Panc1 (cell line): ENCODE measurements at regions not wholly inside any gene's neighbourhood (a gene's known extent, or its start where the extent isn't known, plus 50 kb on each side); places are given as distances from the start of the nearest gene placed in this dataset.

Experiments
- ATAC-seq: fragments of 200-7000 bp; cut with Tn5 transposase; 2 replicates; pipeline ENCODE4 v1.9.1; 2020; ENCODE audit warnings: mild to moderate bottlenecking, moderate library complexity
- BruUV-seq: library from RNA; stranded (reverse); fragments of 400-500 nt; replicated peaks from 2 replicates; lab custom pipeline; 2021; lab: Mats Ljungman, UMichigan
- CTCF ChIA-PET: fragments of 300-600 bp; sonication (Branson Sonifier 250); formaldehyde crosslinking; loops from one replicate; lab custom pipeline; 2022; ENCODE audit warnings: antibody characterized with exemption; lab: Charles Lee
- POLR2A ChIA-PET: fragments of 300-600 bp; sonication (Branson Sonifier 250); formaldehyde crosslinking; loops from one replicate; lab custom pipeline; 2022; ENCODE audit warnings: antibody characterized with exemption; lab: Charles Lee
- DNase-seq: peaks from one replicate; pipeline ENCODE4 v3.0.0-alpha.2; 2010; ENCODE audit warnings: low read depth, low spot score
- H3K27ac ChIP-seq: 2 replicates; pipeline ENCODE4 v1.5.1; 2011; ENCODE audit warnings: mild to moderate bottlenecking, low read length, inconsistent platforms
- H3K27me3 ChIP-seq: fragments of 200-500 bp; sonication (Bioruptor generic); 2 replicates; pipeline ENCODE4 v1.6.0; 2014; ENCODE audit warnings: low read length, inconsistent platforms; ENCODE audit not compliant: control insufficient read depth, insufficient read depth
- H3K36me3 ChIP-seq: fragments of 200-500 bp; sonication (Bioruptor generic); 2 replicates; pipeline ENCODE4 v1.5.1; 2014; ENCODE audit warnings: inconsistent platforms, mild to moderate bottlenecking, low read length, moderate library complexity; ENCODE audit not compliant: control insufficient read depth, insufficient read depth
- H3K4me1 ChIP-seq: 2 replicates; pipeline ENCODE4 v1.5.1; 2011; ENCODE audit warnings: inconsistent platforms, mild to moderate bottlenecking, low read length, moderate library complexity; ENCODE audit not compliant: control insufficient read depth, insufficient read depth
- H3K4me3 ChIP-seq, 2 experiments: 2 replicates each; pipeline ENCODE4 v1.5.1; 2011 to 2012; ENCODE audit warnings: low read depth in 2 of 2, low read length in 2 of 2, mild to moderate bottlenecking in 2 of 2, inconsistent platforms in 1 of 2, moderate library complexity in 1 of 2
- H3K9me3 ChIP-seq: fragments of 200-500 bp; sonication (Bioruptor generic); 2 replicates; pipeline ENCODE4 v1.5.1; 2014; ENCODE audit warnings: low read depth, mild to moderate bottlenecking, inconsistent platforms, low read length, moderate library complexity; ENCODE audit not compliant: control insufficient read depth, insufficient read depth
- CTCF ChIP-seq: fragments of 450-650 bp; IDR thresholded peaks from 2 replicates; pipeline ENCODE4 v1.5.1; 2017; ENCODE audit warnings: mild to moderate bottlenecking
- POLR2AphosphoS5 ChIP-seq: IDR thresholded peaks from 2 replicates; pipeline ENCODE4 v1.6.1; 2012; ENCODE audit warnings: mild to moderate bottlenecking, low read depth, low read length, moderate library complexity
- REST ChIP-seq, 2 experiments: IDR thresholded peaks; 2 replicates each; pipeline ENCODE4 v1.6.1; 2011 to 2012; ENCODE audit warnings: low read depth in 2 of 2, control low read depth in 1 of 2, low read length in 1 of 2, mild to moderate bottlenecking in 1 of 2, moderate library complexity in 1 of 2; ENCODE audit not compliant: insufficient read depth in 1 of 2
- SIN3A ChIP-seq: IDR thresholded peaks from 2 replicates; pipeline ENCODE4 v1.6.1; 2012; ENCODE audit warnings: low read depth, mild to moderate bottlenecking, low read length, moderate library complexity, borderline replicate concordance; ENCODE audit not compliant: insufficient read depth
- TCF7L2 ChIP-seq: IDR thresholded peaks from 2 replicates; pipeline ENCODE4 v1.6.1; 2011; ENCODE audit warnings: mild to moderate bottlenecking, low read depth, low read length, inconsistent platforms
- in situ Hi-C: cut with HindIII; loops from 2 replicates; pipeline ENCODE4 v1.10.0; 2016; ENCODE audit warnings: low sequenced_read_pairs, low pct_unique_long_range_greater_than_20kb
- intact Hi-C: fragments of 100-400 bp; cut with micrococcal nuclease; formaldehyde crosslinking; loops from one replicate; pipeline ENCODE4 v1.10.0; 2022; ENCODE audit not compliant: unreplicated experiment

- Histone ChIP-seq H3K9me3 (no peaks in the 10 kb centered on the region), H3K36me3 (no peaks in the 10 kb centered on the region), H3K4me1 (no peaks in the 10 kb centered on the region), H3K27me3 (no peaks in the 10 kb centered on the region), H3K27ac (no peak overlapping the region), H3K4me3 (no peak overlapping the region)
- no peak for DNase-seq
- CTCF ChIA-PET = no interaction called here
- no peak for ATAC-seq
- in situ Hi-C loops (no loop called here), intact Hi-C loops (no loop called here)
- POLR2A ChIA-PET = no interaction called here
- BruUV-seq = no TSS peak
- no peak for TF ChIP-seq POLR2AphosphoS5
- no peak for TF ChIP-seq TCF7L2
- TF ChIP-seq CTCF = no peak
- no peak for TF ChIP-seq REST (IDR thresholded peaks at IDR 0.05; ENCODE audit: insufficient read depth in 1 of 2, low read depth in 2 of 2, low read length in 1 of 2)
- TF ChIP-seq SIN3A = no peak
Observed at GRCh38 chr12:59858508-59859170, 262.8 kb downstream of the SLC16A7 start.

GRCh38 chr12:59859171-59859510 is 263.3 kb downstream of the SLC16A7 start:
- Histone ChIP-seq H3K36me3 (no peaks in the 10 kb centered on the region), H3K4me1 (no peaks in the 10 kb centered on the region), H3K4me3 (no peak overlapping the region), H3K27ac (no peak overlapping the region), H3K27me3 (no peaks in the 10 kb centered on the region), H3K9me3 (no peaks in the 10 kb centered on the region)
- DNase-seq (no peak), ATAC-seq (no peak)
- no peak for TF ChIP-seq REST (IDR thresholded peaks at IDR 0.05; ENCODE audit: insufficient read depth in 1 of 2, low read depth in 2 of 2, low read length in 1 of 2)
- no peak for TF ChIP-seq SIN3A
- TF ChIP-seq CTCF = no peak
- TF ChIP-seq TCF7L2 = no peak
- TF ChIP-seq POLR2AphosphoS5 = no peak
- ChIA-PET CTCF (no interaction called here), POLR2A (no interaction called here)
- BruUV-seq = no TSS peak
- in situ Hi-C loops (no loop called here), intact Hi-C loops (no loop called here)
